ENCODE measurements at regions not wholly inside any gene's neighbourhood (a gene's known extent, or its start where the extent isn't known, plus 50 kb on each side); places are given as distances from the start of the nearest gene placed in this dataset.

GRCh38 chr15:62269504-62269903 lies 104.4 kb upstream of the C2CD4B start:
- peaks cover 24% of the 10 kb centered on the region for H3K9me3 ChIP-seq (ENCODE audit: insufficient read depth, low read depth, low read length)
- no peaks in the 10 kb centered on the region for H3K36me3 ChIP-seq (ENCODE audit: insufficient read depth, low read length)
- no peak for FAIRE-seq
- DNase-seq (ENCODE audit: low read depth): no peak
- H3K4me3 ChIP-seq (ENCODE audit: insufficient read depth, low read depth, low read length): no peak overlapping the region
- H3K9me3 Mint-ChIP-seq (ENCODE audit: unreplicated experiment): peaks cover 51% of the 10 kb centered on the region
- peaks cover 4% of the 10 kb centered on the region for H3K36me3 Mint-ChIP-seq (ENCODE audit: low read depth, unreplicated experiment)
- H3K4me2 ChIP-seq (ENCODE audit: low read length): no peak overlapping the region
- H3K79me2 ChIP-seq (ENCODE audit: insufficient read depth, low read length): no peaks in the 10 kb centered on the region
- no peaks in the 10 kb centered on the region for H4K20me1 ChIP-seq (ENCODE audit: insufficient read depth, low read length)
- no peak overlapping the region for H3K27ac ChIP-seq (ENCODE audit: low read depth, low read length)
- H3K27ac Mint-ChIP-seq (ENCODE audit: unreplicated experiment): no peak overlapping the region
- no peak overlapping the region for H2AFZ ChIP-seq (ENCODE audit: low read depth, low read length)
- no peak for TF ChIP-seq CTCF (IDR thresholded peaks at IDR 0.05; ENCODE audit: insufficient read depth, low read depth, low read length)
- no peak for TF ChIP-seq EZH2 (IDR thresholded peaks at IDR 0.05; ENCODE audit: insufficient read depth, low read length)
- no peak overlapping the region for H3K4me3 Mint-ChIP-seq (ENCODE audit: unreplicated experiment)
- no peaks in the 10 kb centered on the region for H3K4me1 ChIP-seq (ENCODE audit: insufficient read depth, low read length)
- no peak overlapping the region for H3K9ac ChIP-seq (ENCODE audit: low read length)
- H3K4me1 Mint-ChIP-seq (ENCODE audit: low read depth, unreplicated experiment): no peaks in the 10 kb centered on the region
- H3K27me3 ChIP-seq (ENCODE audit: insufficient read depth, low read length): no peaks in the 10 kb centered on the region
- H3K27me3 Mint-ChIP-seq (ENCODE audit: low read depth, unreplicated experiment): no peaks in the 10 kb centered on the region

- no peak overlapping the region for H2AFZ ChIP-seq (ENCODE audit: low read depth, low read length)
- H4K20me1 ChIP-seq (ENCODE audit: insufficient read depth, low read length): no peaks in the 10 kb centered on the region
- no peaks in the 10 kb centered on the region for H3K4me1 ChIP-seq (ENCODE audit: insufficient read depth, low read length)
- peaks cover 24% of the 10 kb centered on the region for H3K9me3 ChIP-seq (ENCODE audit: insufficient read depth, low read depth, low read length)
- no peak overlapping the region for H3K4me2 ChIP-seq (ENCODE audit: low read length)
- H3K79me2 ChIP-seq (ENCODE audit: insufficient read depth, low read length): no peaks in the 10 kb centered on the region
- no peak overlapping the region for H3K27ac ChIP-seq (ENCODE audit: low read depth, low read length)
- H3K27me3 Mint-ChIP-seq (ENCODE audit: low read depth, unreplicated experiment): no peaks in the 10 kb centered on the region
- FAIRE-seq (no peak), DNase-seq (ENCODE audit: low read depth) (no peak)
- no peaks in the 10 kb centered on the region for H3K27me3 ChIP-seq (ENCODE audit: insufficient read depth, low read length)
- H3K36me3 Mint-ChIP-seq (ENCODE audit: low read depth, unreplicated experiment): peaks cover 4% of the 10 kb centered on the region
- H3K4me1 Mint-ChIP-seq (ENCODE audit: low read depth, unreplicated experiment): no peaks in the 10 kb centered on the region
- no peak overlapping the region for H3K9ac ChIP-seq (ENCODE audit: low read length)
- TF ChIP-seq EZH2 (IDR thresholded peaks at IDR 0.05; ENCODE audit: insufficient read depth, low read length) (no peak), CTCF (IDR thresholded peaks at IDR 0.05; ENCODE audit: insufficient read depth, low read depth, low read length) (no peak)
- H3K27ac Mint-ChIP-seq (ENCODE audit: unreplicated experiment): no peak overlapping the region
- no peak overlapping the region for H3K4me3 Mint-ChIP-seq (ENCODE audit: unreplicated experiment)
- no peaks in the 10 kb centered on the region for H3K36me3 ChIP-seq (ENCODE audit: insufficient read depth, low read length)
- H3K9me3 Mint-ChIP-seq (ENCODE audit: unreplicated experiment): peaks cover 48% of the 10 kb centered on the region
- no peak overlapping the region for H3K4me3 ChIP-seq (ENCODE audit: insufficient read depth, low read depth, low read length)
These were observed 105.3 kb upstream of the C2CD4B start for GRCh38 chr15:62270216-62270921.

- H3K36me3 Mint-ChIP-seq (ENCODE audit: low read depth, unreplicated experiment): peaks cover 4% of the 10 kb centered on the region
- no peak overlapping the region for H3K4me3 Mint-ChIP-seq (ENCODE audit: unreplicated experiment)
- DNase-seq (ENCODE audit: low read depth): no peak
- H3K9me3 Mint-ChIP-seq (ENCODE audit: unreplicated experiment): peaks cover 33% of the 10 kb centered on the region
- Histone ChIP-seq H4K20me1 (ENCODE audit: insufficient read depth, low read length) (no peaks in the 10 kb centered on the region), H3K27me3 (ENCODE audit: insufficient read depth, low read length) (no peaks in the 10 kb centered on the region), H3K9ac (ENCODE audit: low read length) (no peak overlapping the region), H3K27ac (ENCODE audit: low read depth, low read length) (no peak overlapping the region), H3K4me2 (ENCODE audit: low read length) (no peak overlapping the region), H3K79me2 (ENCODE audit: insufficient read depth, low read length) (no peaks in the 10 kb centered on the region), H3K9me3 (ENCODE audit: insufficient read depth, low read depth, low read length) (peaks cover 21% of the 10 kb centered on the region), H3K4me3 (ENCODE audit: insufficient read depth, low read depth, low read length) (no peak overlapping the region), H3K4me1 (ENCODE audit: insufficient read depth, low read length) (no peaks in the 10 kb centered on the region), H2AFZ (ENCODE audit: low read depth, low read length) (no peak overlapping the region), H3K36me3 (ENCODE audit: insufficient read depth, low read length) (no peaks in the 10 kb centered on the region)
- H3K4me1 Mint-ChIP-seq (ENCODE audit: low read depth, unreplicated experiment): no peaks in the 10 kb centered on the region
- TF ChIP-seq CTCF (IDR thresholded peaks at IDR 0.05; ENCODE audit: insufficient read depth, low read depth, low read length) (no peak), EZH2 (IDR thresholded peaks at IDR 0.05; ENCODE audit: insufficient read depth, low read length) (no peak)
- no peak overlapping the region for H3K27ac Mint-ChIP-seq (ENCODE audit: unreplicated experiment)
- no peaks in the 10 kb centered on the region for H3K27me3 Mint-ChIP-seq (ENCODE audit: low read depth, unreplicated experiment)
- FAIRE-seq: no peak
These were observed 107.2 kb upstream of the C2CD4B start for GRCh38 chr15:62272290-62272689.
